ENCODE measurements at regions not wholly inside any gene's neighbourhood (a gene's known extent, or its start where the extent isn't known, plus 50 kb on each side); places are given as distances from the start of the nearest gene placed in this dataset.

DNA sequence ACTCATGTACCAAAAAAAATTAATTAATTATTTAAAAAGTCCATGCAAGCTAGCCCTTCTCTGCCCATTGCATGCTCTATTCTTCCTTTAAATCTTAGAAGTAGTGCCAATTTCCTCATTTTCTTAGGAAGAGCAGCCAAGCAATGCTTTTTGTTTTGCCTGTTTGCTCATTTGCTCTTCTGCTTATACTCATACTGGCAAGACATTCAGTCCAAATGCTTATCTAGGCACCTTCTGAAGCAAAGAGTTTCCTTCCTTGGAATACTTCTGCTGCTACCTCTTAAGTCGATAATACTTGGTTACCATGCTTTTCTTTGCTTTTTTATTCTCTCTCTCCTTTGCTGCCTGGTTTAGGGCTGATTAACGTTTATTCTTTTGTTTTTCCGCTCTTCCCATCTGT is 1318.3 kb downstream of the AACS start:
- no peaks in the 10 kb centered on the region for H3K4me1 ChIP-seq
- intact Hi-C loops (cut with DNase I; ENCODE audit: low total_unique reads) (no loop called here), in situ Hi-C loops (cut with MboI; ENCODE audit: low sequenced_read_pairs in 4 of 4) (no loop called here)
- no peaks in the 10 kb centered on the region for H3K36me3 ChIP-seq
- DNase-seq (no peak), ATAC-seq (no peak)
- no peak overlapping the region for H3K27ac ChIP-seq
- no peaks in the 10 kb centered on the region for H3K9me3 ChIP-seq
- no peak for TF ChIP-seq POLR2A (IDR thresholded peaks at IDR 0.05)
- no peak overlapping the region for H3K4me3 ChIP-seq
- H3K27me3 ChIP-seq: no peaks in the 10 kb centered on the region

DNA sequence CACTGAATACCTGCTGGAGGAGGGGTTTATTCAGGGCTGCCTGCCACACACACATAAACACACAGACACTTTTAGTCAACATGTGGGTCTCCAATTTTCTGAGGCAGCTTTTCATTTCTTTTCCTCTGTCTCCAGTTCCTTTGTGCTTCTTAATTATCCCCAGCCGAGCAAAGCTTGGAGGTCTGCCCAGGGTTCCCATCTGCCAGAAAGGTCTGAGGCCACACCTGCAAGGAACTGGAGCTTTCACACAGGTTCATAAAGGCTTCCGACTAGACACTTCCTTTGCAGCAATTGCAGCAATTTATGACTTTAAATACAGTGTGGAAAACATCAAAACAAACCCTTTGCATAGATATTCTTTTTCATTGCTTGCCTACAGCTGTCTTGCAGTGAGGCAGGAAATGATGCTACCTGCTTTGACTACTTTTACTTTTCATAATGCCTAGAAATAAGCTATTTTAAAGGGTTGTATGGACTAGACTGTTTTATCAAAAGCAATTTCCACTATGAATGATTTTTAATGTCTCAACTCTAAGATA is 1318.9 kb downstream of the AACS start:
- Histone ChIP-seq H3K9me3 (no peaks in the 10 kb centered on the region), H3K36me3 (no peaks in the 10 kb centered on the region), H3K4me1 (no peaks in the 10 kb centered on the region), H3K27ac (no peak overlapping the region), H3K27me3 (no peaks in the 10 kb centered on the region), H3K4me3 (no peak overlapping the region)
- in situ Hi-C loops (cut with MboI; ENCODE audit: low sequenced_read_pairs in 4 of 4) (no loop called here), intact Hi-C loops (cut with DNase I; ENCODE audit: low total_unique reads) (no loop called here)
- TF ChIP-seq, protein P1, sequence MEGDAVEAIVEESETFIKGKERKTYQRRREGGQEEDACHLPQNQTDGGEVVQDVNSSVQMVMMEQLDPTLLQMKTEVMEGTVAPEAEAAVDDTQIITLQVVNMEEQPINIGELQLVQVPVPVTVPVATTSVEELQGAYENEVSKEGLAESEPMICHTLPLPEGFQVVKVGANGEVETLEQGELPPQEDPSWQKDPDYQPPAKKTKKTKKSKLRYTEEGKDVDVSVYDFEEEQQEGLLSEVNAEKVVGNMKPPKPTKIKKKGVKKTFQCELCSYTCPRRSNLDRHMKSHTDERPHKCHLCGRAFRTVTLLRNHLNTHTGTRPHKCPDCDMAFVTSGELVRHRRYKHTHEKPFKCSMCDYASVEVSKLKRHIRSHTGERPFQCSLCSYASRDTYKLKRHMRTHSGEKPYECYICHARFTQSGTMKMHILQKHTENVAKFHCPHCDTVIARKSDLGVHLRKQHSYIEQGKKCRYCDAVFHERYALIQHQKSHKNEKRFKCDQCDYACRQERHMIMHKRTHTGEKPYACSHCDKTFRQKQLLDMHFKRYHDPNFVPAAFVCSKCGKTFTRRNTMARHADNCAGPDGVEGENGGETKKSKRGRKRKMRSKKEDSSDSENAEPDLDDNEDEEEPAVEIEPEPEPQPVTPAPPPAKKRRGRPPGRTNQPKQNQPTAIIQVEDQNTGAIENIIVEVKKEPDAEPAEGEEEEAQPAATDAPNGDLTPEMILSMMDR (IDR thresholded peaks at IDR 0.05 in 4 of 5, conservative IDR thresholded peaks at IDR 0.05 in 1 of 5): no peak
- TF ChIP-seq POLR2A (IDR thresholded peaks at IDR 0.05): no peak
- no peak for DNase-seq
- ATAC-seq: no peak

DNA sequence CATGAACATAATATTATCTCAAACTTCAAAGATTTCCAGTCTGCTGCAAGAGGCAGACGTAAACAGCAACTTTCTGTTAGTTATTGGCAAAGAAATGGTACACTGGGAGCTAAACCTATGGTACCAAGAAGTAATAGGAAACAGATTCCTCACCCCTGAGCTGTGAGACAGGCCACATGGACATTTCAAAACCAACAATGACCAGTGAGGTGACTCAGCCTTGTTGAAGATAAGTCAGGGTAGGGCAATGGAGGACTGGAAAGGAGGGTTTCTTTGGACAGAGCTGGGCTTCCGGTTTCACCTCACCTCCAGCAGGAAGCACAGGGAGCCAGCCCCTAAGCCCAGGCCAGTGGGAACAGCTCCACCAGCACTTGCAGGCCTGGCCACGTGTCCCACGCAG is 1320.5 kb downstream of the AACS start:
- in situ Hi-C loops (cut with MboI; ENCODE audit: low sequenced_read_pairs in 4 of 4): no loop called here
- Histone ChIP-seq H3K9me3 (no peaks in the 10 kb centered on the region), H3K4me1 (no peaks in the 10 kb centered on the region), H3K27me3 (no peaks in the 10 kb centered on the region), H3K27ac (no peak overlapping the region), H3K36me3 (no peaks in the 10 kb centered on the region), H3K4me3 (no peak overlapping the region)
- DNase-seq (no peak), ATAC-seq (no peak)
- TF ChIP-seq, protein P1 (IDR thresholded peaks at IDR 0.05 in 4 of 5, conservative IDR thresholded peaks at IDR 0.05 in 1 of 5): no peak
- TF ChIP-seq POLR2A (IDR thresholded peaks at IDR 0.05): no peak
- intact Hi-C loops (cut with DNase I; ENCODE audit: low total_unique reads): no loop called here

DNA sequence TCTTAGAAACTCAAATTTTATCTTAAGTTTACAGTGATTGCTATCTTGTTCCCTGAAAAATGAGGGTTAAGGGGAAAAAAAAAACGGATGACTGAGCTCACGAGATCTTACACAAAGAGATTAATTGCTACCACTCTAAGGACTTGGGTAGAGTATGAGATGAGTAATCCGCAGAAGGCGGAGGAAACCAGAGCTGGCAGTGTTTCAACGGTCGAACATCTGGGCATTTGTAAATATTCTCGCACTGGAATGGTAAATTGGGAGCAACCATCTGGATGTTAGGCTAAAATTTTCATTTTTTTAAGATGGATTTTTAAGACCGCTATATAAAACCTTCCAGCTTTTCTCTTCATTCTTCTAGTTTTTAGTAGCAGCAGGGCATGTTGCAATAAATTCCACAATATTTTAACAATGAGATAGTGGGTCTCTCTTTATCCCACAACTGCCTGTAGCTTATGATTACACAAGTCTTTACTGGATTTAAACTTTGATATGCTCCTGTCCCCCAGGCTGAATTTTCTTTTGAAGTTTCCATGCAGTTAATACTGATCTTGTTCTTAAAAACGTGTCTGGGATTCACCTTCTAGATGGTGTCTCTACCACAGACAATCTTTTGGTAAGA is 1324.1 kb downstream of the AACS start:
- TF ChIP-seq POLR2A (IDR thresholded peaks at IDR 0.05): no peak
- TF ChIP-seq, protein P1 (IDR thresholded peaks at IDR 0.05 in 4 of 5, conservative IDR thresholded peaks at IDR 0.05 in 1 of 5): no peak
- intact Hi-C loops (cut with DNase I; ENCODE audit: low total_unique reads) (no loop called here), in situ Hi-C loops (cut with MboI; ENCODE audit: low sequenced_read_pairs in 4 of 4) (no loop called here)
- H3K4me1 ChIP-seq: no peaks in the 10 kb centered on the region
- H3K27me3 ChIP-seq: no peaks in the 10 kb centered on the region
- H3K4me3 ChIP-seq: no peak overlapping the region
- no peak for ATAC-seq
- DNase-seq: no peak
- no peaks in the 10 kb centered on the region for H3K9me3 ChIP-seq
- H3K36me3 ChIP-seq: no peaks in the 10 kb centered on the region
- no peak overlapping the region for H3K27ac ChIP-seq

DNA sequence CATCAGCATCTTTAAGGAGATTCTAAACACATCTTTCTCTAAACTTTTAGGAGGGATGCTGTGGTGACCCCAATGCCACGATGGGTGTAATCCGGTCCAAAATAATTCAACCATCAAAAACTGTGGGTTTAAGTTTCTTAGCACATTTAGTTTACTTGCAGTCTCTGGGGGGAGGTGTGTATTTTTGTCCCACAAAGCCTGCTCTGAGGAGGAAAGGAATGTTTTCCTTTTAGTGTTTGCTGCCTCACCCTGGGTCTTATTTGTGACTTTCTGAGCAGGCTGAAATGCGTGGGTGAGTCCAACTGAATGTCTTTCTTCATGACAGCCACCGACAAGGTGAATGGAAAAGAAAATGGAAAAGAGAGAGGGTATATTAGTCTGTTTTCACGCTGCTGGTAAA is 1324.7 kb downstream of the AACS start:
- ATAC-seq (no peak), DNase-seq (no peak)
- H3K36me3 ChIP-seq: no peaks in the 10 kb centered on the region
- no peaks in the 10 kb centered on the region for H3K4me1 ChIP-seq
- no peak overlapping the region for H3K27ac ChIP-seq
- no peaks in the 10 kb centered on the region for H3K9me3 ChIP-seq
- no peak overlapping the region for H3K4me3 ChIP-seq
- no peak for TF ChIP-seq POLR2A (IDR thresholded peaks at IDR 0.05)
- TF ChIP-seq, protein P1 (IDR thresholded peaks at IDR 0.05 in 4 of 5, conservative IDR thresholded peaks at IDR 0.05 in 1 of 5): no peak
- no peaks in the 10 kb centered on the region for H3K27me3 ChIP-seq
- in situ Hi-C loops (cut with MboI; ENCODE audit: low sequenced_read_pairs in 4 of 4) (no loop called here), intact Hi-C loops (cut with DNase I; ENCODE audit: low total_unique reads) (no loop called here)

Data from gastrocnemius medialis (tissue), 4 donors.